Esophagus muscularis mucosa (tissue), 4 donors: ENCODE measurements at regions not wholly inside any gene's neighbourhood (a gene's known extent, or its start where the extent isn't known, plus 50 kb on each side); places are given as distances from the start of the nearest gene placed in this dataset.

Experiments used
- DNase-seq: peaks from one replicate; pipeline ENCODE4 v3.0.0-alpha.2; 2017; ENCODE audit errors: extremely low spot score
- H3K27ac ChIP-seq, 4 donors: fragments of 200-600 bp; sonication (generic); replicated peaks in 1 of 4; 1 replicate in 3 of 4; 2 replicates in 1 of 4; pipeline ENCODE4 v1.5.1; 2016 to 2019; ENCODE audit warnings: mild to moderate bottlenecking in 1 of 4
- H3K27me3 ChIP-seq, 4 donors: fragments of 200-600 bp; sonication (generic); one replicate each; pipeline versions ENCODE4 v1.5.1 to v1.6.0; 2016 to 2019
- H3K36me3 ChIP-seq, 4 donors: fragments of 200-600 bp; sonication (generic); one replicate each; pipeline ENCODE4 v1.5.1; 2016 to 2019
- H3K4me1 ChIP-seq, 4 donors: fragments of 200-600 bp; sonication (generic); one replicate each; pipeline ENCODE4 v1.5.1; 2016 to 2019
- H3K4me3 ChIP-seq, 4 donors: fragments of 200-600 bp; sonication (generic); 1 replicate in 2 of 4; 2 replicates in 2 of 4; pipeline ENCODE4 v1.5.1; 2016 to 2019; ENCODE audit warnings: mild to moderate bottlenecking in 4 of 4, moderate library complexity in 1 of 4
- H3K9me3 ChIP-seq, 4 donors: fragments of 200-600 bp; sonication (generic); 1 replicate in 3 of 4; 2 replicates in 1 of 4; pipeline ENCODE4 v1.5.1; 2016 to 2019
- CTCF ChIP-seq, 3 experiments: fragments of 200-600 bp in 2 of 3; fragments of 450-650 bp in 1 of 3; sonication (generic) in 2 of 3; IDR thresholded peaks; one replicate each; pipeline ENCODE4 v1.5.1; 2017 to 2019; ENCODE audit warnings: antibody characterized with exemption in 3 of 3, mild to moderate bottlenecking in 2 of 3, moderate library complexity in 1 of 3
- EP300 ChIP-seq: sonication (generic); formaldehyde crosslinking; IDR thresholded peaks from one replicate; pipeline ENCODE4 v1.6.1; 2017; ENCODE audit warnings: antibody characterized with exemption
- POLR2A ChIP-seq: fragments of 450-650 bp; IDR thresholded peaks from one replicate; pipeline ENCODE4 v1.6.1; 2017; ENCODE audit warnings: antibody characterized with exemption, moderate library complexity, mild to moderate bottlenecking, low read depth
- POLR2AphosphoS5 ChIP-seq, 2 donors: sonication (generic); formaldehyde crosslinking; IDR thresholded peaks; one replicate each; pipeline ENCODE4 v1.6.1; 2017; ENCODE audit warnings: antibody characterized with exemption in 2 of 2
- WGBS: methylation state at CpG from one replicate; pipeline ENCODE4 v1.1.5; 2018; 5-methylcytosine and 5-hydroxymethylcytosine counted together
- intact Hi-C: fragments of 100-400 bp; cut with DNase I; formaldehyde crosslinking; loops from one replicate; pipeline ENCODE4 v1.15.1; 2023

GRCh38 chr12:61891632-61892031 is 368.6 kb upstream of the USP15 start:
- intact Hi-C loops, result no loop called here
- WGBS, result 56% methylated on average over 1 of the region's 1 CpG
- H3K27me3 ChIP-seq, result no peaks in the 10 kb centered on the region
- no peak for DNase-seq
- H3K36me3 ChIP-seq, result no peaks in the 10 kb centered on the region
- H3K4me3 ChIP-seq, result no peak overlapping the region
- H3K27ac ChIP-seq, result no peak overlapping the region
- TF ChIP-seq POLR2AphosphoS5 (IDR thresholded peaks at IDR 0.05), result no peak
- no peak for TF ChIP-seq POLR2A
- no peak for TF ChIP-seq CTCF (IDR thresholded peaks at IDR 0.05)
- no peak for TF ChIP-seq EP300
- no peaks in the 10 kb centered on the region for H3K9me3 ChIP-seq
- H3K4me1 ChIP-seq, result no peaks in the 10 kb centered on the region

- H3K9me3 ChIP-seq, result peaks cover 0 to 8% (median 0%) of the 10 kb centered on the region in 4 donors
- 78% methylated on average over 1 of the region's 1 CpG for WGBS
- no peaks in the 10 kb centered on the region for H3K36me3 ChIP-seq
- H3K27me3 ChIP-seq, result no peaks in the 10 kb centered on the region
- no peak overlapping the region for H3K27ac ChIP-seq
- intact Hi-C loops, result no loop called here
- H3K4me3 ChIP-seq, result no peak overlapping the region
- TF ChIP-seq CTCF (IDR thresholded peaks at IDR 0.05), result no peak
- no peak for TF ChIP-seq POLR2A
- no peak for TF ChIP-seq EP300
- no peak for TF ChIP-seq POLR2AphosphoS5 (IDR thresholded peaks at IDR 0.05)
- no peaks in the 10 kb centered on the region for H3K4me1 ChIP-seq
- DNase-seq, result no peak
Measured at GRCh38 chr12:61894168-61894567, 366.0 kb upstream of the USP15 start.

- Histone ChIP-seq H3K4me1 (no peaks in the 10 kb centered on the region), H3K9me3 (peaks cover 0 to 9% (median 0%) of the 10 kb centered on the region in 4 donors), H3K27me3 (no peaks in the 10 kb centered on the region), H3K4me3 (no peak overlapping the region), H3K36me3 (no peaks in the 10 kb centered on the region), H3K27ac (no peak overlapping the region)
- DNase-seq, result no peak
- TF ChIP-seq POLR2A (no peak), EP300 (no peak), CTCF (IDR thresholded peaks at IDR 0.05) (no peak), POLR2AphosphoS5 (IDR thresholded peaks at IDR 0.05) (no peak)
- intact Hi-C loops, result no loop called here
Measured at GRCh38 chr12:61896436-61896835, 363.8 kb upstream of the USP15 start.

- no peak for TF ChIP-seq POLR2A
- no peak for TF ChIP-seq CTCF (IDR thresholded peaks at IDR 0.05)
- TF ChIP-seq POLR2AphosphoS5 (IDR thresholded peaks at IDR 0.05), result no peak
- TF ChIP-seq EP300, result no peak
- H3K4me3 ChIP-seq, result no peak overlapping the region
- H3K9me3 ChIP-seq, result peaks cover 0 to 9% (median 0%) of the 10 kb centered on the region in 4 donors
- H3K36me3 ChIP-seq, result no peaks in the 10 kb centered on the region
- H3K27ac ChIP-seq, result no peak overlapping the region
- no peaks in the 10 kb centered on the region for H3K27me3 ChIP-seq
- 100% methylated on average over 1 of the region's 1 CpG for WGBS
- intact Hi-C loops, result no loop called here
- H3K4me1 ChIP-seq, result no peaks in the 10 kb centered on the region
- no peak for DNase-seq
Measured at GRCh38 chr12:61902403-61902802, 357.8 kb upstream of the USP15 start.

GRCh38 chr12:61911113-61911512 is 349.1 kb upstream of the USP15 start:
- intact Hi-C loops, result no loop called here
- Histone ChIP-seq H3K36me3 (no peaks in the 10 kb centered on the region), H3K27me3 (no peaks in the 10 kb centered on the region), H3K4me3 (no peak overlapping the region), H3K27ac (no peak overlapping the region), H3K9me3 (no peaks in the 10 kb centered on the region), H3K4me1 (no peaks in the 10 kb centered on the region)
- no peak for DNase-seq
- 42% methylated on average over 2 of the region's 2 CpGs for WGBS
- no peak for TF ChIP-seq POLR2A
- TF ChIP-seq POLR2AphosphoS5 (IDR thresholded peaks at IDR 0.05), result no peak
- TF ChIP-seq EP300, result no peak
- TF ChIP-seq CTCF (IDR thresholded peaks at IDR 0.05), result no peak
